ENCODE measurements at regions not wholly inside any gene's neighbourhood (a gene's known extent, or its start where the extent isn't known, plus 50 kb on each side); places are given as distances from the start of the nearest gene placed in this dataset.
A peak's percentile ranks its signal among the peaks of the same experiment; 100 is the strongest.

- TF ChIP-seq, protein P1, sequence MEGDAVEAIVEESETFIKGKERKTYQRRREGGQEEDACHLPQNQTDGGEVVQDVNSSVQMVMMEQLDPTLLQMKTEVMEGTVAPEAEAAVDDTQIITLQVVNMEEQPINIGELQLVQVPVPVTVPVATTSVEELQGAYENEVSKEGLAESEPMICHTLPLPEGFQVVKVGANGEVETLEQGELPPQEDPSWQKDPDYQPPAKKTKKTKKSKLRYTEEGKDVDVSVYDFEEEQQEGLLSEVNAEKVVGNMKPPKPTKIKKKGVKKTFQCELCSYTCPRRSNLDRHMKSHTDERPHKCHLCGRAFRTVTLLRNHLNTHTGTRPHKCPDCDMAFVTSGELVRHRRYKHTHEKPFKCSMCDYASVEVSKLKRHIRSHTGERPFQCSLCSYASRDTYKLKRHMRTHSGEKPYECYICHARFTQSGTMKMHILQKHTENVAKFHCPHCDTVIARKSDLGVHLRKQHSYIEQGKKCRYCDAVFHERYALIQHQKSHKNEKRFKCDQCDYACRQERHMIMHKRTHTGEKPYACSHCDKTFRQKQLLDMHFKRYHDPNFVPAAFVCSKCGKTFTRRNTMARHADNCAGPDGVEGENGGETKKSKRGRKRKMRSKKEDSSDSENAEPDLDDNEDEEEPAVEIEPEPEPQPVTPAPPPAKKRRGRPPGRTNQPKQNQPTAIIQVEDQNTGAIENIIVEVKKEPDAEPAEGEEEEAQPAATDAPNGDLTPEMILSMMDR (IDR thresholded peaks at IDR 0.05) = no peak
- H3K27me3 ChIP-seq = peaks cover 21% of the 10 kb centered on the region
- intact Hi-C loops (cut with DNase I) = no loop called here
- no peak for DNase-seq
- no peaks in the 10 kb centered on the region for H3K36me3 ChIP-seq
- no peak overlapping the region for H3K9ac ChIP-seq (ENCODE audit: low read depth in 2 of 2, low read length in 2 of 2)
- no peak overlapping the region for H3K27ac ChIP-seq
- no peaks in the 10 kb centered on the region for H3K9me3 ChIP-seq
- H3K4me3 ChIP-seq = peak overlapping the region; percentile 7
- no peaks in the 10 kb centered on the region for H3K4me1 ChIP-seq
These were observed 102.3 kb upstream of the DIO3 start for GRCh38 chr14:101458741-101459550.

DNA sequence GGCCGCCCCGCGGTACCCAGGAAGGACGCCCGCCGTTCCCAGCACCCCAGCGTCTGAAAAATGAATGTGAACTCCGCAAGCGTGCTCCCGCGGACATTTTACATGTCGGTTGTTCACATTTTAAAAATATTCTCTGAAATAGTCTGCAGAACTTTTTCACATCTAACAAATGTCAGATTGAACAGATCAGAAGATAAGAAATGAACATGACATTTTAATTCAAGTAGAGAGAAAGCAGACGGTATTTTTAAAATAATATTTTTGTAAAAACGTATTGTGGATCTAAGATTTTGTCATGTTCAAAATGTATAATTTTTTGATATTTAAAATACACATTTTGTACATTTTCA is 101.8 kb upstream of the DIO3 start:
- Histone ChIP-seq H3K27me3 (peaks cover 21% of the 10 kb centered on the region), H3K9ac (ENCODE audit: low read depth in 2 of 2, low read length in 2 of 2) (no peak overlapping the region), H3K36me3 (no peaks in the 10 kb centered on the region), H3K4me3 (no peak overlapping the region), H3K9me3 (no peaks in the 10 kb centered on the region), H3K4me1 (no peaks in the 10 kb centered on the region), H3K27ac (no peak overlapping the region)
- no peak for DNase-seq
- TF ChIP-seq, protein P1 (IDR thresholded peaks at IDR 0.05) = no peak
- intact Hi-C loops (cut with DNase I) = no loop called here

GRCh38 chr14:101460521-101460920 is 100.8 kb upstream of the DIO3 start:
- intact Hi-C loops (cut with DNase I) = no loop called here
- H3K4me1 ChIP-seq = no peaks in the 10 kb centered on the region
- no peak overlapping the region for H3K4me3 ChIP-seq
- TF ChIP-seq, protein P1 (IDR thresholded peaks at IDR 0.05) = no peak
- no peak overlapping the region for H3K9ac ChIP-seq (ENCODE audit: low read depth in 2 of 2, low read length in 2 of 2)
- no peak overlapping the region for H3K27ac ChIP-seq
- no peak for DNase-seq
- H3K36me3 ChIP-seq = no peaks in the 10 kb centered on the region
- H3K27me3 ChIP-seq = peaks cover 21% of the 10 kb centered on the region
- H3K9me3 ChIP-seq = no peaks in the 10 kb centered on the region

- Histone ChIP-seq H3K27ac (no peak overlapping the region), H3K9me3 (no peaks in the 10 kb centered on the region), H3K4me3 (no peak overlapping the region), H3K9ac (ENCODE audit: low read depth in 2 of 2, low read length in 2 of 2) (no peak overlapping the region), H3K27me3 (peaks cover 21% of the 10 kb centered on the region), H3K4me1 (no peaks in the 10 kb centered on the region), H3K36me3 (no peaks in the 10 kb centered on the region)
- intact Hi-C loops (cut with DNase I) = no loop called here
- no peak for DNase-seq
- TF ChIP-seq, protein P1 (IDR thresholded peaks at IDR 0.05) = no peak
These were observed 100.1 kb upstream of the DIO3 start for GRCh38 chr14:101460986-101461750.

DNA sequence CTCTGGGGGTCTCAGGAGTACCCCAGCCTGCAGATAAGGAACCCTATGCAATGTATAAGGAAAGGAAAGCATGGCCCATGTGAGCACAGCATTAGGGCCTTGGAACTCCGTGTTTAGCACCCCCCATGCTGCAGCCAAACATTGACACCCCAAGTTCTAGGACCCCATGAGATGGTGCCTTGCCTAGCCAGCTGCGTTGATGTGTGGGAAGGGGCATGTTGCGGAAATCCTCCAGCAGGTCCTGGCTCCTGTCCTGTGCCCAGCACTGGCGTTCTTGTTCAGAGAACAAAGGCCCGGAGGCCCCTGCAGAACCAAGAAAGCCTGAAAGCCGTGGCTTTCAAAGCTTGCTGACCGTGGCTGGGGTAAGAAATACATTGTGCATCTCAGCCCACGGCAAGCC is 99.4 kb upstream of the DIO3 start:
- TF ChIP-seq, protein P1 (IDR thresholded peaks at IDR 0.05) = no peak

More for the DNA sequence above, 99.4 kb upstream of the DIO3 start:
- no peaks in the 10 kb centered on the region for H3K4me1 ChIP-seq
- H3K36me3 ChIP-seq = no peaks in the 10 kb centered on the region
- no peak overlapping the region for H3K4me3 ChIP-seq
- intact Hi-C loops (cut with DNase I) = no loop called here
- H3K9ac ChIP-seq (ENCODE audit: low read depth in 2 of 2, low read length in 2 of 2) = no peak overlapping the region
- no peak overlapping the region for H3K27ac ChIP-seq
- no peak for DNase-seq
- peaks cover 21% of the 10 kb centered on the region for H3K27me3 ChIP-seq
- no peaks in the 10 kb centered on the region for H3K9me3 ChIP-seq

Measured in colonic mucosa (tissue), 4 donors.